ENCODE measurements at regions not wholly inside any gene's neighbourhood (a gene's known extent, or its start where the extent isn't known, plus 50 kb on each side); places are given as distances from the start of the nearest gene placed in this dataset.

- DNase-seq, result no peak
Observed at GRCh38 chr4:124396333-124396732, 316.2 kb downstream of the ANKRD50 start.

DNA sequence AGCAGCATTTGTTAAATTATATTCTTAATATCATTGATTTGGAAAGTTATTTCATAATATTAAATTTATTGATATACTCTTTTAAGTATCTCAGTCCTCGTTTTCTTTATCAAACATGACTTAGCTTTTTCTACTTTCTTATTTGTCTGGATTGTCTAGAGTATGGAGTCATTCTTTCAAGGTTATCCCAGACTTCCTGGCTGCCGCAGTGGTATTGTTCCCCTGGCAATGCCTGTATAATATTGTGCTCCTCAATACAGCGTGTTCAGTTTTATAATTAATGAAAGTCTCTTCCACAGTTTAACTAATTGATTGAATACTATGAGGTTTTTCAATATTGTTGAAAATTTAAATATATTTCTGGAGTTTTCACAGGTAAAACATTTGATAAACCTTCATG lies 310.9 kb downstream of the ANKRD50 start:
- DNase-seq, result no peak

DNA sequence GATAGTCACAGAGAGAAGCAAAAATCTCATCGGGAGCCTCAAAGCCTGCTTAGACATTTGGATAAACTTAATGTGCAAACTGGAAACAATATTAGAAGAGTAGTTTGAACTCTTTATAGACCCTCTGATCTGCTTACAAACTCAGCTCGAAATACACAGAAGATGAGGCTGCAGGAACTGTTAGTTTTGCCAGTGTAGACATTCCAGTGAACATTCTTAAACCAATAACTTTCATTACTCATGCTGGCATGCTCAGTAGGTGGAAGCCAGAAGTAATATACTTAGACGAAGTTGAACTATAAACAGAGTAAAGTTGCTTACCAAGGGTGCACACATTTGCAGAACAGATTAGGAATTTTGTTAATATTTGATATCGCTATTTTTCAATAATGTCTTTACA lies 303.5 kb downstream of the ANKRD50 start:
- DNase-seq, result no peak

DNA sequence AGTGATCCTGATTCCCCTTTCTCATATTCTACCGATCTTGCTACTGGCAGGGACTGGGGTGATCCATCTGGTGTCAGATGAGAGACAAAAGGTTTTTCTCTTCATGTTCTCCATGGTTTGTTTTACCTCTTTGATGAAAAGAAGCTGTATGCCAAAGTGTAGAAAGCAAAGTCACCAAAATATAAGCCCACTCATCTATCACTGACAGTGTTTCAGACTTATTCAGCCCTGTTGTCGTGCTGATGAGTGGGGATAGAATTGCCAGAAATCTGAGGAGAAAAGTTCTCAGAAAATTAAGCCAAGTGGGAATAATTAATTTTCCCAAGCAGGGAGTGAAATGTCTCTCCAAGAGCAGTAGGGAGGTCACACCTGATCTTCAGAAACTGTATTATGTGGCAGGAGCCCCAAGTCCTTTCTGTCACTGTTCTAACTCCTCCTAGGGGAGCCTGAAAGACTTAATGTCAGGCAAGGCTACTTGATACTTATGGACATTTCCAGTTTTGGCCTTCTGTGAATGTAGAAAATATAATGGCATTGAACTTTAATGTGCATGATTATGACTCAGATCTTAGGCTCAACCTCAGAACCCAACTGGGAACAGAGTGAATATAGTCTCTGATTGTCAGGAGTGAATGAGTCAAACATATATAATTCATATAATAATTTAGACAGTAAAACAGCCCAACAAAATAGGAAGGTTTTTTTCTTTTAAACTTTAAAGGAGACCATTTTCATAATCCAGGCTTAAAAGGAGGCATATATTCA lies 298.1 kb downstream of the ANKRD50 start:
- no peak for DNase-seq

GRCh38 chr4:124415146-124415545 lies 297.4 kb downstream of the ANKRD50 start:
- DNase-seq, result no peak

DNA sequence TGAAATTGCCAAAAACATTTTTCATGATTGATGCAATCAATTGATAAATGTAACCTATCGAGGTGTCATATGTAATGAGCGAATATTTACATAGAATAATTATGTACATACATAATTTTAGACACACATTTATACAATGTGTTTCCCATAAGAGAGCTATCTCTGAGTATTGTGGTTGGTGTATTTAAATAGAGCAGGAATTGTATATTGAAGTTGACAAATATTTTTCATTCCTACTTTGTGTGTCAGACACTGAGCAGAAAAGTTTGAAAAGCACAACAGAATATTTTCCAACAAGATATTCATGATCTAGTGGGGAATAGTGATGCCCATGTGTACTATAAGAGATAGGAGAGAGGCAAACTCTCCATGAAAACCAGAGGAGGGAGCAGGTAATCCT lies 295.2 kb downstream of the ANKRD50 start:
- no peak for DNase-seq

- no peak for DNase-seq
Observed at GRCh38 chr4:124420166-124420695, 292.3 kb downstream of the ANKRD50 start.

DNA sequence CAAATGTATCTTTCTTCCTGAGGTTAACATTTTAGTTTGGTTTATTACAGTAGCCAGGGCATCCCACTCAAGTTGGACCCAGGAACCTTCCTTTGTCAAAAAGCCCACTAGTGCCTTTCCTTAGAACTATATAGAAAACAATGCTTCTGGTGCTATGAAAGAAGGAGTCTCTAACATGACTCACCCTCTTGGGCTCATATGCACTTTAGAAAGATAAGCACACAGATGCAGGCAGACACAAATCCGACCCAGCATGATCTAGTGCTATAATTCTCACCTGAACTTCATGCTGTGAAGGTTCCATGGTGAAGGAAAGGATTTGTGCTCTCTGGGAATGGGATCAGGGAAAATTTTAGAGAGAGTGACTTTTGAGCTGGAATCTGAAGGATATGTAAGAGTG lies 289.4 kb downstream of the ANKRD50 start:
- no peak for DNase-seq

DNA sequence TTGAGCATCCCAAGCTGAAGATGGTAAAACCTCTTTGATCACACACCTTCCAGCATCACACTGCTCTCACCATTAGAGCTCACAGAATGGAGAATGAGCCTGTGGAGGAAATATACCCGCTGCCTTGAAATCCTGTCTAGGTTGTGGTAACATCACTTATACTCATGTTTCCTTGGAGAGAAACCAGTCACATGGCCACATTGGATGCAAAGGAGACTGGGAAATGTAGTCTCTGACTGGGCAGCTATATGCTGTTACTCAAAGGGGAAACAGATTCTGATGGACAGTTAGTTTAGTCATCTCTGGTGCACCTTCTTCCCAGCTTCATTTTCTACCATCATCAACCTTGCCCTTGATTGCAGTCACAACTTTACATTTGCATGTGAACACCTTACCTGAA lies 286.3 kb downstream of the ANKRD50 start:
- no peak for DNase-seq

DNA sequence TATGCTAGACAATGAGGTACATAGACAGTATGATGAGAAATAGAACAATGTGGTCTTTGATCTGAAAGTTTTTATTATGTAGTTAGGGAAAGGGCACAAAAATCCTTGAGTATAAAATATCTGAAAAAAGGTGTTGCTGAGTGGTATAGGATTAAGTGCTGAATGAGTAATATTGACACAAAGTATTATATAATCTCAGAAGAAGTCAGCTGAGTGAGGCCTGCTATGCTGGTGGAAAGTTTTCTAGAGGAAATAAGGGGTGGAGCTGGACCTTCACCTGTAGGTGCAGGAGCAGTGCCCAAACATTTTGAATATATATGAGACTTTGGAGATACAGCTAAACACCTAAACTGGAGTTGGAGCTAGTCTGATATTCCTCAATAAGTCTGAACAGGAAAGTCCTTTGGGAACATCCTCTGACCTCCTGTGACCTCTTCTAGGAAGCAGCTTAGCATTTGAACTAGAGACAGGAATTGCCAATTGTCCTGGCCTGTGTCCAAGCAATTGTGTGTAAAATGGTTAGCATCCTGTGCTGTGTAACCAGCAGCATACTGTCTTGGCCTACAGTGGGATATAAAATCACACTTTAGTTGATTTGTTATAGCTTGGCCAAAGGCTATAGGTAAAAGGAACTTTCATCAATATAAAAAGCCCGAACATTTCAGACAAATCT lies 285.3 kb downstream of the ANKRD50 start:
- no peak for DNase-seq

DNA sequence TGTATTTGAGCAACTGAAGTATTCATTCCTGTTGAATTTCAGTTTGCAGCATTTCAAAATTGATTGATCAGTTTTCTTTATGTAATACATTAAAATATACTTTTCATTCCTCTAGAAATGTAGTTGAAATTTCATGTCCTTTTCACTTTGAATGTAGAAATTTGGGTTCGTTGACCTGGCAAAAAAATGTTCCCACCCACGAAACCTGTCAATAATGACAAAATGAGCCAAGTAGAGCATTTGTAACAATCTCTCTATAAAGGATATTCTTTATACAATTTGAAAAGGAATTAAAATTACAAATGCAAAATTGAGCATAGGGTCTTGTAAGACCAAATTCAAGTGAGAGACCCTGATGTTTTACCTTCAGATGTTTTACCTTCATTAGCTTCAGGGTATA lies 283.9 kb downstream of the ANKRD50 start:
- no peak for DNase-seq

- DNase-seq, result no peak
Observed at GRCh38 chr4:124429746-124430250, 282.7 kb downstream of the ANKRD50 start.

DNA sequence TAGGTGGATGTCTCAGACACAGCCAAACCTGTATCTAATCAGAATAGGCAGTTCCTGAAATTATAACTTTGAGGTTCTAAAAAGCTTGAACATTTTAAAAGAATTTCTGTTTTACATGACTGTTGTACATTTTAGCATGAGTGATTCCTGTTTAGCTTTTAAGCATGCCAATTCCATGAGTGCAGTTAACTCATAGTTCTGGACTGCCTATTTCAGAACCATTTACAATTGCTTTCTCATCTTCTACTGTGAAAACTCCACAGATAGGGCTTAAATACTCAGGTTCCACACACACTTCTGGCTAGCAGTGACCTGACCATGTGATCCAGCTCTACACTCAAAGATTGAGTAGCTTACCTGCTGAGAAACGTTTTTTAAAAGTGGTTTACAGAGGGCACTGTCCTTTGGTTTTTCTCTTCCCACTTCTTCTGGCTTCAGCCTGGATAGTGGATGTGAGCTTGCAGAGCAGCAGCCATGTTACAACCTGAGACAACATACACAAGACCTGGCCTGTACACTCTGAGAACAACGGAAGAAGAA lies 280.8 kb downstream of the ANKRD50 start:
- no peak for DNase-seq

DNA sequence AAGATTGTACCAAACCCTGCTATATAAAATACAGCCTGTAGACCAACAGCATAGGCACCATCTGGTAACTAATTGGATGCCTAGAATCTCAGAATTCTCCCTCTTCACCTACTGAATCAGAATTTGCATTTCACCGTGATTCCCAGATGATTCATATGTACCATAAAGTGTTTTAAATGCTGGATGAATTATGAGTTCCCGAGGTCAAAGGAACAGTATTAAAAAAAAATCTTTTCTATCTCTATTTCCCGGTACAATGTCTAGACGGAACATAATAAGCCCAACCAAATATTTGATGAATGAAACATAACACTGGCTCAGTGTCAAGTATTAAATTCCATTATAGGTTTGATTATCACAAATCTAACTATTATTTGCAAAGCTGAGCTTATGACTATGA lies 280.0 kb downstream of the ANKRD50 start:
- no peak for DNase-seq

DNA sequence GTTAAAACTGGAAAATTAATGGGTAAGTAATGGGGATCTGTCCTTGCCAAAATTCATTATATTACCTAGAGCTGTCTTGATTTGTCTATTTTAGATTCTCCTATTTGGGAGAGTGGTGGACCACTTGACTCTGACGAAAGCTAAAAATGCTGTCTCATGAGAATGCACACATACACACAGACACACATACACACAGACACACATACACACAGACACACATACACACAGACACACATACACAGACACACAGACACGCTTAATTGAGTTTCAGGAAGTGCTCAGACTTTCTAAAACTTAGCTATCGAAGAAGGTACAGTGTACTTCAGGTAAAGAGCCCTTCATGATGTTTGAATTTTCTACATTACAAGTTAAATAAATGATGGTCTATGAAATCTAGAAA lies 279.5 kb downstream of the ANKRD50 start:
- DNase-seq, result no peak

GRCh38 chr4:124433500-124433899 lies 279.0 kb downstream of the ANKRD50 start:
- no peak for DNase-seq

DNA sequence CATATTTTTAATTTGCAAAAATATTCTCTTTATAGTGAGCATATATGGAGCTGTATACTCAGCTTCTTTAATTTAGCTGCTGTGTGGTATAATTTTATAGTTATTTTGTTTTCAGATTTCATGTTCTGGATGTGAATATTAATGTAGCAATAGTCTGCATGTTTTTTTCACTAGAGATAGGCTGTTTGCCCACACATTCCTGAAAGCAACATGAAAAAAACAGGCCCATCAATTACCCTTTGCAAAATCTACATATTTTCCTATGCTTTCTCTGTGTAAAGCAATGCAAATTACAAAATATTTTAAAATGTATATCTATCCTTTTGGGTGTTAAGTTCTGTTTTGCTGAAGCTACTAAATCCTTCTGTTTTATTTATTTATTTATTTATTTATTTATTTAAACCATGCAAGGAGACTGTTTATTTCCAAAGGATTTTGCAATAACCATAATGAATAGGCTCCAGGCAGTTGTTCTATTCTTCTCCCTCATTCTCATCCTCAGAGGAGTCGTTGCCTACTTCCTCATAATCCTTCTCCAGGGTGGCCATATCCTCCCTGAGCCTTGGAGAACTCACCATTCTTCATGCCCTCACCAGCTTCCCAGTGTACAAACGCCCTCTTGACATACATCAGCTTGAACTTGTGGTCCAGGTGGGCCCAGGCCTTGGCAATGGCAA lies 277.1 kb downstream of the ANKRD50 start:
- no peak for DNase-seq

DNA sequence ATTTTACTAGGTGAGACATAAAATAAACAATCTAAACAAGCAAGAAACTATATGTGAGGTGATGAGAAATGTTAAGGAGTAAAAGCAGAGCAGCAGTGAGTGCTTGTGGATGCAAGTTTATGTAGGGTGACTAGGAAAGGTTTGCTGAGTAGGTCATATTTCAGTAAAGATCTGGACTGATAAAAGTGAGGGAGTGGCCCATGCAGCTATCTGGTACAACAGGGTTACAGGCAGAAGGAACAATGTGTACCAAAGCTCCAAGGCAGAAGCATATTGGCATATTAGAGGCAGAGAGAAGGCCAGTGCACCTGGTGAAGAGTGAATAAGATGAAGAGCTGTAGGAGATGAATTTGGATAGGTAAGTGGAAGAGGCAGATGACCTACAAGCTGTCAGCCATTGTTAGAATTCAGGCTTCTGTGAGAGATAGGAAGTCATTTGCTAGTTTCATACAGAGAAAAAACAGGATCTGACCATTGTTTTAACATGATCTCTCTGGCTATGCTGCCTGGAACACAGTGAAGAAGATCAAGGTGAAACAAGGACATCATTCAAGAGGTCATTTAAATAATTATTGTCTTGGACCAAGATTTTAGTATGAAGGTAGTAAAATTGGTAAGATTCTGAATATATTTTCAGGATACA lies 274.6 kb downstream of the ANKRD50 start:
- no peak for DNase-seq

- DNase-seq, result no peak
Observed at GRCh38 chr4:124445071-124445470, 267.5 kb downstream of the ANKRD50 start.

DNA sequence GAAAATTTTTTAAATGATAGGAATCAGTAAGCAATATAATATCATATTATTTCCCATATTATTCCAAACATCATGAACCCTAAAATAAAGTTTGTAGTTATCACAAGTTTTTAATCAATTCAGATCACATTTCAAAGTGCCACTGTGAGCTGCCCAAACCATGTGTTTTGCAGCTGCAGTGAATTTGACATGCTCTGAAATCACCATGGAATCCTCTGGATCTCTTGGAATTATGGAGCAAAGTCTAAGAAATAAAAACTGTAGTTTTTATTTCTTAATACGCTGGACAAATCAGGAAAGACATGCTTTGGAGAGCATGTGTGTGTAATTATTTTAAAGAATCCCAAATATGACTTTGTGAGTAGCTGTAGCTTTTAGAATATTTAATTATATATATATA lies 262.7 kb downstream of the ANKRD50 start:
- no peak for DNase-seq

- DNase-seq, result no peak
Observed at GRCh38 chr4:124450851-124451250, 261.7 kb downstream of the ANKRD50 start.

DNA sequence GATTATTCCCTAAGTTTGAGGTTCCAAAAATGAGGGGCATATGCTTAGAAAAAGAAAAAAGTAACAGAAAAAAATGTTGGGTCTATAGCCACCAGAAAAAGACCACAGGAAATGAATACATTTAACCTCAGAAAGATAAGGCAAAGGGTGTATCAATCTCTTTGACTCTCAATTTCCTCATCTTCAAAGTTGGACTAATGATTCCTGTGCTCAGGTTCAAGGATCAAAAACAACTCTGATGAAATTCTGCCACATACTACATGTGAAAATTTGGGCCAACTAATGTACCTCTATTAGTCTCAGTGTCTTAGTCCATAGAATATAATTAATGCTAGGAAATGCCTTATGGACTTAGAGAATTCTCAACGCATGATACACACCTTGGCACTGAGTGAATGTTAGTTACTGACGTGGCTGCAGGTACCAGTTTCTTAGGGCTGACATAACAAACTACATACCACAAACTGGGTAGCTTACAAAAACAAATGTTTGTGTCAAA lies 257.7 kb downstream of the ANKRD50 start:
- DNase-seq, result no peak

DNA sequence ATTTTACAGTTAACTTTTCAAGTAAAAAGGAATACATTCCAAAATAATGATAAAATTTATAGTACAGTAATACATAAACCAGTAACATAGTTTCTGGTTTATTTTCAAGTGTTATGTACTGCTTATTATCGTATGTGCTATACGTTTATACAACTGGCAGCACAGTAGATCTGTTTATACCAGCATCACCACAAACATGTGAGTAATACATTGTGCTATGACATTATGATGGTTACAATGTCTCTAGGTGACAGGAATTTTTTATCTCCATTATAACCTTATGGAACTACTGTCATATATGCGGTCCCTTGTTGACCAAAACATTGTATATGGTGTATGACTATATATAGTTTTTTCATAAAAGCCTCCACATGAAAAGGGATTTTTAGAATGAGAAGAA lies 256.9 kb downstream of the ANKRD50 start:
- no peak for DNase-seq
